Suprapubic skin (tissue), 4 donors: ENCODE measurements at regions not wholly inside any gene's neighbourhood (a gene's known extent, or its start where the extent isn't known, plus 50 kb on each side); places are given as distances from the start of the nearest gene placed in this dataset.

Experiments used
- DNase-seq, 2 donors: peaks; one replicate each; pipeline ENCODE4 v3.0.0-alpha.2; 2019; ENCODE audit warnings: low spot score in 2 of 2
- H3K27ac ChIP-seq: fragments of 200-600 bp; sonication (generic); one replicate; pipeline ENCODE4 v1.5.1; 2019
- H3K27me3 ChIP-seq: fragments of 200-600 bp; sonication (generic); one replicate; pipeline ENCODE4 v1.5.1; 2019
- H3K36me3 ChIP-seq: fragments of 200-600 bp; sonication (generic); one replicate; pipeline ENCODE4 v1.5.1; 2019
- H3K4me1 ChIP-seq: fragments of 200-600 bp; sonication (generic); one replicate; pipeline ENCODE4 v1.5.1; 2019
- H3K4me3 ChIP-seq: fragments of 200-600 bp; sonication (generic); one replicate; pipeline ENCODE4 v1.5.1; 2019; ENCODE audit warnings: mild to moderate bottlenecking
- H3K9me3 ChIP-seq: fragments of 200-600 bp; sonication (generic); one replicate; pipeline ENCODE4 v1.5.1; 2019
- CTCF ChIP-seq, 2 donors: fragments of 200-600 bp in 1 of 2; fragments of 450-650 bp in 1 of 2; sonication (generic) in 1 of 2; IDR thresholded peaks; one replicate each; pipeline ENCODE4 v1.5.1; 2016 to 2019; ENCODE audit warnings: antibody characterized with exemption in 2 of 2, mild to moderate bottlenecking in 1 of 2, moderate library complexity in 1 of 2
- EP300 ChIP-seq: sonication (generic); formaldehyde crosslinking; IDR thresholded peaks from one replicate; pipeline ENCODE4 v1.6.1; 2017; ENCODE audit warnings: antibody characterized with exemption
- POLR2A ChIP-seq, 2 donors: fragments of 450-650 bp; IDR thresholded peaks; one replicate each; pipeline ENCODE4 v1.6.1; 2017; ENCODE audit warnings: antibody characterized with exemption in 2 of 2, mild to moderate bottlenecking in 2 of 2, moderate library complexity in 2 of 2
- POLR2AphosphoS5 ChIP-seq, 3 donors: sonication (generic); formaldehyde crosslinking; IDR thresholded peaks; one replicate each; pipeline ENCODE4 v1.6.1; 2017; ENCODE audit warnings: antibody characterized with exemption in 3 of 3
- WGBS: methylation state at CpG from one replicate; pipeline ENCODE4 v1.1.5; 2018; 5-methylcytosine and 5-hydroxymethylcytosine counted together

GRCh38 chr17:65332375-65332774, 195.2 kb downstream of the RGS9 start:
- peaks cover 3% of the 10 kb centered on the region for H3K27me3 ChIP-seq
- WGBS, result 73% methylated on average over 1 of the region's 1 CpG
- H3K36me3 ChIP-seq, result no peaks in the 10 kb centered on the region
- no peak for DNase-seq
- no peaks in the 10 kb centered on the region for H3K9me3 ChIP-seq
- TF ChIP-seq EP300, result no peak
- no peak for TF ChIP-seq POLR2A (IDR thresholded peaks at IDR 0.05)
- no peak for TF ChIP-seq POLR2AphosphoS5 (IDR thresholded peaks at IDR 0.05)
- no peak for TF ChIP-seq CTCF (IDR thresholded peaks at IDR 0.05)
- H3K27ac ChIP-seq, result no peak overlapping the region
- H3K4me3 ChIP-seq, result no peak overlapping the region
- H3K4me1 ChIP-seq, result no peaks in the 10 kb centered on the region

- TF ChIP-seq CTCF (IDR thresholded peaks at IDR 0.05), result no peak
- TF ChIP-seq POLR2A (IDR thresholded peaks at IDR 0.05), result no peak
- no peak for TF ChIP-seq POLR2AphosphoS5 (IDR thresholded peaks at IDR 0.05)
- TF ChIP-seq EP300, result no peak
- H3K27ac ChIP-seq, result no peak overlapping the region
These were observed 191.4 kb downstream of the RGS9 start for GRCh38 chr17:65328567-65328966.

GRCh38 chr17:65324611-65325342, 187.6 kb downstream of the RGS9 start:
- Histone ChIP-seq H3K9me3 (no peaks in the 10 kb centered on the region), H3K4me1 (peaks cover 6% of the 10 kb centered on the region), H3K4me3 (no peak overlapping the region), H3K27ac (no peak overlapping the region), H3K36me3 (no peaks in the 10 kb centered on the region), H3K27me3 (no peaks in the 10 kb centered on the region)
- TF ChIP-seq EP300 (no peak), POLR2AphosphoS5 (IDR thresholded peaks at IDR 0.05) (peak in 2 of 3 donors; percentile 69 to 88)
- peak in 1 of 2 donors; percentile 68 for DNase-seq
- WGBS, result 59% methylated on average over 5 of the region's 5 CpGs

More at GRCh38 chr17:65328567-65328966, 191.4 kb downstream of the RGS9 start:
- H3K27me3 ChIP-seq, result no peaks in the 10 kb centered on the region
- H3K9me3 ChIP-seq, result no peaks in the 10 kb centered on the region
- no peak overlapping the region for H3K4me3 ChIP-seq
- peaks cover 6% of the 10 kb centered on the region for H3K4me1 ChIP-seq
- no peak for DNase-seq
- H3K36me3 ChIP-seq, result no peaks in the 10 kb centered on the region

GRCh38 chr17:65323049-65323448, 185.9 kb downstream of the RGS9 start:
- TF ChIP-seq CTCF (IDR thresholded peaks at IDR 0.05), result no peak
- no peak for TF ChIP-seq POLR2A (IDR thresholded peaks at IDR 0.05)
- TF ChIP-seq EP300, result no peak
- TF ChIP-seq POLR2AphosphoS5 (IDR thresholded peaks at IDR 0.05), result no peak
- Histone ChIP-seq H3K27ac (no peak overlapping the region), H3K36me3 (no peaks in the 10 kb centered on the region), H3K27me3 (no peaks in the 10 kb centered on the region), H3K4me3 (no peak overlapping the region), H3K9me3 (no peaks in the 10 kb centered on the region), H3K4me1 (peaks cover 6% of the 10 kb centered on the region)
- 82% methylated on average over 2 of the region's 2 CpGs for WGBS
- DNase-seq, result no peak

GRCh38 chr17:65320820-65321219, 183.7 kb downstream of the RGS9 start:
- Histone ChIP-seq H3K27ac (no peak overlapping the region), H3K27me3 (no peaks in the 10 kb centered on the region), H3K4me3 (no peak overlapping the region), H3K9me3 (no peaks in the 10 kb centered on the region), H3K36me3 (no peaks in the 10 kb centered on the region), H3K4me1 (peaks cover 6% of the 10 kb centered on the region)
- DNase-seq, result no peak
- WGBS, result 90% methylated on average over 5 of the region's 5 CpGs
- TF ChIP-seq EP300 (no peak), POLR2AphosphoS5 (IDR thresholded peaks at IDR 0.05) (no peak), POLR2A (IDR thresholded peaks at IDR 0.05) (no peak), CTCF (IDR thresholded peaks at IDR 0.05) (no peak)
